Cardiac muscle cell (in vitro differentiated cells and primary cell): ENCODE measurements at regions not wholly inside any gene's neighbourhood (a gene's known extent, or its start where the extent isn't known, plus 50 kb on each side); places are given as distances from the start of the nearest gene placed in this dataset.

Experiments used
- DNase-seq, 2 donors: peaks; one replicate each; pipeline versions ENCODE4 v3.0.0 to v3.0.0-alpha.2; 2010 to 2017; ENCODE audit warnings: low read depth in 1 of 2, low spot score in 1 of 2
- H3K27ac ChIP-seq: fragments of 200-600 bp; sonication (generic); 2 replicates; pipeline ENCODE4 v1.5.1; 2016
- H3K27me3 ChIP-seq: fragments of 200-600 bp; sonication (generic); 2 replicates; pipeline ENCODE4 v1.6.0; 2016; ENCODE audit warnings: control low read depth
- H3K36me3 ChIP-seq: fragments of 200-600 bp; sonication (generic); 2 replicates; pipeline ENCODE4 v1.5.1; 2016; ENCODE audit warnings: control low read depth
- H3K4me1 ChIP-seq: fragments of 200-600 bp; sonication (generic); 2 replicates; pipeline ENCODE4 v1.8.1; 2017; ENCODE audit warnings: low read depth, mild to moderate bottlenecking, mixed run types
- H3K4me3 ChIP-seq: fragments of 200-600 bp; sonication (generic); 2 replicates; pipeline ENCODE4 v1.5.1; 2016; ENCODE audit warnings: mild to moderate bottlenecking
- H3K9me3 ChIP-seq: fragments of 200-600 bp; sonication (generic); 2 replicates; pipeline ENCODE4 v1.5.1; 2017; ENCODE audit warnings: low read depth, mild to moderate bottlenecking, control low read depth
- TF ChIP-seq, protein P1 (sequence below): IDR thresholded peaks from 2 replicates; pipeline ENCODE4 v1.5.1; 2012; ENCODE audit warnings: low read depth, mild to moderate bottlenecking, low read length

DNA sequence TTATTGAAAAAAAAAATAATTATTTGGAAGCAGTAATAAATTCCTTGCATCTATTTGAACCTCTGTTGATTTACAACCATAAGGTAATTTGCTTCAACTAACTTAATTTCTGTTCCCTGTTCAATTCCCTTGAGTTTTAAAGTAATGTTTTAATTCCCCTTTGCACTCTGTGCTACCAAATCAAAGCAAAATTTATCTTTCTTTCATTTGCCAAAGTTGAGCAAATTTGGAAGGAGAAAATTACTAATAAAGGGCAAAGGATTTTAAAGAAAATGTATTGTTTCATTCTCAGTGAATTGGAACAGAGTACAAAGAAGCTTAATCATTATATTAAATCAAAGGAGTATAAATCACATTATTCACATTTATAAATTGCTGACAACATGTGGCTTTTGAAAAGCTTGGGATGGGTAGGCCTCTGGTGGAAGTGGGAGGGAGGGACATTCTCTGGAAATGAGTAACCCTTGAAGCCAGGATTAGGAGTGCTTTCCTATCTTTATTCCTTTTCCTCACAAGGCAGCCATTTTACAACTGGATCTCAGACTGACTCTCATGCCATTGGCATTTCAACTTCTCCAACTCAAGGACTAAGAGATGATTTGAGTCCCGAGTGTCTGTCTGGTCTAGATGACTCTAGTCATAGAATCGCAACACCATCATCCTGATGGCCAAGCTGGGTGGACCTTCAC lies 331.6 kb upstream of the DUSP10 start:
- no peak overlapping the region for H3K4me3 ChIP-seq
- no peak overlapping the region for H3K27ac ChIP-seq
- H3K4me1 ChIP-seq = no peaks in the 10 kb centered on the region
- no peaks in the 10 kb centered on the region for H3K9me3 ChIP-seq
- peak in 1 of 2 donors; percentile 58 for DNase-seq
- TF ChIP-seq, protein P1, sequence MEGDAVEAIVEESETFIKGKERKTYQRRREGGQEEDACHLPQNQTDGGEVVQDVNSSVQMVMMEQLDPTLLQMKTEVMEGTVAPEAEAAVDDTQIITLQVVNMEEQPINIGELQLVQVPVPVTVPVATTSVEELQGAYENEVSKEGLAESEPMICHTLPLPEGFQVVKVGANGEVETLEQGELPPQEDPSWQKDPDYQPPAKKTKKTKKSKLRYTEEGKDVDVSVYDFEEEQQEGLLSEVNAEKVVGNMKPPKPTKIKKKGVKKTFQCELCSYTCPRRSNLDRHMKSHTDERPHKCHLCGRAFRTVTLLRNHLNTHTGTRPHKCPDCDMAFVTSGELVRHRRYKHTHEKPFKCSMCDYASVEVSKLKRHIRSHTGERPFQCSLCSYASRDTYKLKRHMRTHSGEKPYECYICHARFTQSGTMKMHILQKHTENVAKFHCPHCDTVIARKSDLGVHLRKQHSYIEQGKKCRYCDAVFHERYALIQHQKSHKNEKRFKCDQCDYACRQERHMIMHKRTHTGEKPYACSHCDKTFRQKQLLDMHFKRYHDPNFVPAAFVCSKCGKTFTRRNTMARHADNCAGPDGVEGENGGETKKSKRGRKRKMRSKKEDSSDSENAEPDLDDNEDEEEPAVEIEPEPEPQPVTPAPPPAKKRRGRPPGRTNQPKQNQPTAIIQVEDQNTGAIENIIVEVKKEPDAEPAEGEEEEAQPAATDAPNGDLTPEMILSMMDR = no peak
- H3K36me3 ChIP-seq = no peaks in the 10 kb centered on the region
- no peaks in the 10 kb centered on the region for H3K27me3 ChIP-seq

DNA sequence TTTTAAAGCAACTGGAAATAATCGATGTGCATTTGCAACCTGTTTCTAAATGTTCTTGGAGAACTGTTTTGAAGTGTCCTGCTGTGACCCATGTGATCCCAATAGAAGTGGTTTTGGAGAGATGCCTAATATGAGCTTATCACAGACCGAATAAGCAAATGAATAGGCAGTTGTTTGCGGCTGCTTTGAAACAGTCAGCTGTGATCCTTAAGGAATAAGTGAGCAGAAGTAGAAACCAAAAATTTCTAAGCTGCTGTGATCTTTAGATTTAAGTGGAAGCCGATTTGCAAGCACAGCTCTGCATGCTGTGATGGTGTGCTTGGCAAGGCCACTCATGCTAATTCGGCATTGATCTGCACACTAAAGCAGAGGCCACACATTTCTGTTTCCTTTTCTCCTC lies 329.5 kb upstream of the DUSP10 start:
- no peak overlapping the region for H3K27ac ChIP-seq
- no peaks in the 10 kb centered on the region for H3K27me3 ChIP-seq
- H3K4me1 ChIP-seq = no peaks in the 10 kb centered on the region
- TF ChIP-seq, protein P1 = no peak
- peak; percentile 47 to 50 for DNase-seq
- H3K36me3 ChIP-seq = no peaks in the 10 kb centered on the region
- H3K9me3 ChIP-seq = no peaks in the 10 kb centered on the region
- no peak overlapping the region for H3K4me3 ChIP-seq

DNA sequence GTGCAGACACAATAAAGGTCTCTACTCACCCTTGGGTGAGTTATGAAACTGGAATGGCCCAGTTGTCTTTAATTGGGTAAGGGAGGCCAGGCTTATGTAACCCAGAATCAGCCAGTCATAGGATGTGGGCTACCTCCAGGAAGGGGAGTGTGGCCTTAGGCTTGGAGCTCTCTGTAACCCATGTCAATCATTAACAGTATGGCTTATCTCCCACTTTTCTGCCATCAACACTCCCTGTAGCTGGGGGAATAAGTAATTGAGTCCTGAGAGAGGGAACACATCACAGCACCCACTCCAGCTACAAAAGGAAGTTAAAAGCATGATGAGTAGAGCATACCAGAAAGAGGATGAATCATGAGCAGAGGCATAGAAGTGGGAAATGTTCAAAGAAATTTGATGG lies 327.0 kb upstream of the DUSP10 start:
- H3K27me3 ChIP-seq = no peaks in the 10 kb centered on the region
- no peaks in the 10 kb centered on the region for H3K9me3 ChIP-seq
- no peak overlapping the region for H3K4me3 ChIP-seq
- no peak for DNase-seq
- no peaks in the 10 kb centered on the region for H3K4me1 ChIP-seq
- H3K36me3 ChIP-seq = no peaks in the 10 kb centered on the region
- TF ChIP-seq, protein P1 = no peak
- H3K27ac ChIP-seq = no peak overlapping the region

DNA sequence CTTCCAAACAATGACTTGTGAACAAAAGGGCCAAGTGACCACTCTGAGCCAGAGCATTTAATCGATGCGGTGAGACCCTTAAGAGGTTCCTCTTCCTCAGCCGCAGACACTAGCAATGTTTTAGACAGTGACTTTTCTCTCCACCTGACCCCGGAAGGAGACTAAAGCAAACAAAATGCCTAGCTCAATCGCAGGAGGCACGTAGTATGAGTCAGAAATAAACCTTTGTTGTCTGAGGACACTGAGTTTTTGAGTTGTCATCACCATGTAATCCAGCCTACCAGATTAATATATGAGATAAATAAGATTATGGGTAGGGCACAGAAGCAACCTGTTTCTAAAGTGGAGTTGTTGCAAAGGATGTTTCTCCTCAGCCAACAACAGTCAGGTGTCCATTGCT lies 326.2 kb upstream of the DUSP10 start:
- Histone ChIP-seq H3K9me3 (no peaks in the 10 kb centered on the region), H3K4me3 (no peak overlapping the region), H3K27me3 (no peaks in the 10 kb centered on the region), H3K27ac (no peak overlapping the region), H3K4me1 (no peaks in the 10 kb centered on the region), H3K36me3 (no peaks in the 10 kb centered on the region)
- no peak for DNase-seq
- TF ChIP-seq, protein P1 = no peak

DNA sequence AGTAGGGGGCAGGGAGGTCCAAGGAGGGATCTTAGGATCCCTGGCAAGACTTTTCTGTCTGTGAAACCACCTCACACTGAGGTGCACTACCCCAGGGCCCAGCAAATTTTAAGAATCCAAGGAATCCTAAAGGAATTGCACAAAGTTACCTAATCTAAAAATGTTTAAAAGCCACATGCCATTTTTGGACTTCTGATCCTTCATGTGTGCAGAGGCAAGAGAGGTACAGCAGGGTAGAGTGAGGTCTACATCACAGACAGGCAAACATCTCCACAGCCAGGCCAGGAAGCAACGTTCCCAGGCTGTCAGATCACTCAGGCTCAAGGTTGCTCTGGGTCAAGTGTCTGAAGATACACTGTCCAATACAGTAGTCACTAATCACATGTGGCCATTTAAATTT lies 324.6 kb upstream of the DUSP10 start:
- DNase-seq = no peak
- Histone ChIP-seq H3K27me3 (no peaks in the 10 kb centered on the region), H3K9me3 (no peaks in the 10 kb centered on the region), H3K36me3 (no peaks in the 10 kb centered on the region), H3K27ac (no peak overlapping the region), H3K4me1 (no peaks in the 10 kb centered on the region), H3K4me3 (no peak overlapping the region)
- TF ChIP-seq, protein P1 = no peak
